Ascending aorta (tissue), 2 donors: ENCODE measurements at regions not wholly inside any gene's neighbourhood (a gene's known extent, or its start where the extent isn't known, plus 50 kb on each side); places are given as distances from the start of the nearest gene placed in this dataset.

Experiments
- DNase-seq, 2 donors: peaks; one replicate each; pipeline ENCODE4 v3.0.0-alpha.2; 2019; ENCODE audit warnings: low spot score in 2 of 2
- H3K27ac ChIP-seq, 2 donors: fragments of 200-600 bp; sonication (generic); one replicate each; pipeline ENCODE4 v1.5.1; 2016 to 2017; ENCODE audit warnings: mild to moderate bottlenecking in 1 of 2
- H3K27me3 ChIP-seq: fragments of 200-600 bp; sonication (generic); one replicate; pipeline ENCODE4 v1.5.1; 2017
- H3K36me3 ChIP-seq, 2 donors: fragments of 200-600 bp; sonication (generic); one replicate each; pipeline ENCODE4 v1.5.1; 2016
- H3K4me1 ChIP-seq, 2 donors: fragments of 200-600 bp; sonication (generic); one replicate each; pipeline ENCODE4 v1.5.1; 2016 to 2017; ENCODE audit warnings: mild to moderate bottlenecking in 1 of 2
- H3K4me3 ChIP-seq, 2 donors: fragments of 200-600 bp; sonication (generic); one replicate each; pipeline ENCODE4 v1.5.1; 2016 to 2017; ENCODE audit warnings: mild to moderate bottlenecking in 1 of 2
- H3K9me3 ChIP-seq, 2 donors: fragments of 200-600 bp; sonication (generic); one replicate each; pipeline ENCODE4 v1.5.1; 2016
- CTCF ChIP-seq, 3 experiments: fragments of 200-600 bp in 2 of 3; fragments of 450-650 bp in 1 of 3; sonication (generic) in 2 of 3; IDR thresholded peaks; one replicate each; pipeline ENCODE4 v1.5.1; 2016 to 2019; ENCODE audit warnings: antibody characterized with exemption in 3 of 3, mild to moderate bottlenecking in 1 of 3, moderate library complexity in 1 of 3
- intact Hi-C: fragments of 100-400 bp; cut with DNase I; formaldehyde crosslinking; loops from one replicate; pipeline ENCODE4 v1.15.1; 2023

- no peaks in the 10 kb centered on the region for H3K9me3 ChIP-seq
- intact Hi-C loops, result no loop called here
- H3K4me1 ChIP-seq, result no peaks in the 10 kb centered on the region
These were observed 87.0 kb upstream of the RSPO3 start for GRCh38 chr6:127031511-127031910.

GRCh38 chr6:127032971-127033370 lies 85.5 kb upstream of the RSPO3 start:
- Histone ChIP-seq H3K27ac (no peak overlapping the region), H3K4me3 (no peak overlapping the region), H3K9me3 (no peaks in the 10 kb centered on the region), H3K4me1 (no peaks in the 10 kb centered on the region), H3K27me3 (no peaks in the 10 kb centered on the region), H3K36me3 (no peaks in the 10 kb centered on the region)
- no peak for TF ChIP-seq CTCF (IDR thresholded peaks at IDR 0.05)
- intact Hi-C loops, result no loop called here
- DNase-seq, result no peak

More at GRCh38 chr6:127031511-127031910, 87.0 kb upstream of the RSPO3 start:
- Histone ChIP-seq H3K36me3 (no peaks in the 10 kb centered on the region), H3K27ac (no peak overlapping the region), H3K27me3 (no peaks in the 10 kb centered on the region), H3K4me3 (no peak overlapping the region)
- TF ChIP-seq CTCF (IDR thresholded peaks at IDR 0.05), result no peak
- no peak for DNase-seq

- H3K4me3 ChIP-seq, result no peak overlapping the region
- no peaks in the 10 kb centered on the region for H3K27me3 ChIP-seq
- no peak for TF ChIP-seq CTCF (IDR thresholded peaks at IDR 0.05)
- H3K27ac ChIP-seq, result no peak overlapping the region
- H3K36me3 ChIP-seq, result no peaks in the 10 kb centered on the region
- intact Hi-C loops, result no loop called here
- H3K9me3 ChIP-seq, result no peaks in the 10 kb centered on the region
- no peaks in the 10 kb centered on the region for H3K4me1 ChIP-seq
- DNase-seq, result no peak
These were observed 66.8 kb upstream of the RSPO3 start for GRCh38 chr6:127051571-127052260.

GRCh38 chr6:127053032-127053874 lies 65.2 kb upstream of the RSPO3 start:
- Histone ChIP-seq H3K4me3 (no peak overlapping the region), H3K27ac (no peak overlapping the region), H3K27me3 (no peaks in the 10 kb centered on the region), H3K4me1 (no peaks in the 10 kb centered on the region), H3K36me3 (no peaks in the 10 kb centered on the region), H3K9me3 (no peaks in the 10 kb centered on the region)
- intact Hi-C loops, result no loop called here
- no peak for TF ChIP-seq CTCF (IDR thresholded peaks at IDR 0.05)
- DNase-seq, result no peak

- Histone ChIP-seq H3K27me3 (no peaks in the 10 kb centered on the region), H3K4me1 (no peaks in the 10 kb centered on the region), H3K36me3 (no peaks in the 10 kb centered on the region), H3K9me3 (no peaks in the 10 kb centered on the region), H3K4me3 (no peak overlapping the region), H3K27ac (no peak overlapping the region)
- intact Hi-C loops, result no loop called here
- no peak for DNase-seq
- no peak for TF ChIP-seq CTCF (IDR thresholded peaks at IDR 0.05)
These were observed 64.6 kb upstream of the RSPO3 start for GRCh38 chr6:127053875-127054235.
